HG03460 (cell line): ENCODE measurements at regions not wholly inside any gene's neighbourhood (a gene's known extent, or its start where the extent isn't known, plus 50 kb on each side); places are given as distances from the start of the nearest gene placed in this dataset.

Experiments
- ATAC-seq: cut with Tn5 transposase; IDR thresholded peaks from one replicate; pipeline ENCODE4 v1.9.1; 2021; ENCODE audit not compliant: unreplicated experiment

- ATAC-seq, result no peak
These were observed 130.9 kb downstream of the GDAP2 start for GRCh38 chr1:117798550-117798949.

- ATAC-seq, result no peak
These were observed 126.7 kb downstream of the GDAP2 start for GRCh38 chr1:117802531-117803257.

GRCh38 chr1:117803318-117803717 is 126.1 kb downstream of the GDAP2 start:
- no peak for ATAC-seq

- ATAC-seq, result no peak
These were observed 119.7 kb downstream of the GDAP2 start for GRCh38 chr1:117809764-117810163.

GRCh38 chr1:117810553-117810952 is 118.9 kb downstream of the GDAP2 start:
- no peak for ATAC-seq

- ATAC-seq, result no peak
These were observed 116.4 kb downstream of the GDAP2 start for GRCh38 chr1:117812869-117813511.
